NCI-H2029 (cell line): ENCODE measurements at regions not wholly inside any gene's neighbourhood (a gene's known extent, or its start where the extent isn't known, plus 50 kb on each side); places are given as distances from the start of the nearest gene placed in this dataset.
"Not testable (repeated sequence)": the region's sequence is repeated elsewhere in the genome, so short reads cannot be mapped to it uniquely, and the experiment has no call there.

Experiments
- DNase-seq: peaks from one replicate; lab custom pipeline; 2025; lab: John Stamatoyannopoulos, UW

- DNase-seq = no peak
Observed at GRCh38 chr11:127844876-127845275, 742.5 kb downstream of the ETS1 start.

- DNase-seq = peak; percentile 67
Observed at GRCh38 chr11:127843483-127844396, 743.6 kb downstream of the ETS1 start.

GRCh38 chr11:127825183-127825582 lies 762.2 kb downstream of the ETS1 start:
- no peak for DNase-seq

- DNase-seq = no peak
Observed at GRCh38 chr11:127818625-127819024, 768.7 kb downstream of the ETS1 start.

- DNase-seq = peak; percentile 6
Observed at GRCh38 chr11:127816962-127817361, 770.4 kb downstream of the ETS1 start.

- DNase-seq = no peak
Observed at GRCh38 chr11:127815331-127815730, 772.0 kb downstream of the ETS1 start.

GRCh38 chr11:127806501-127806900 lies 780.9 kb downstream of the ETS1 start:
- DNase-seq = no peak

GRCh38 chr11:127805771-127806170 lies 781.6 kb downstream of the ETS1 start:
- DNase-seq = no peak

- DNase-seq = peak; percentile 24
Observed at GRCh38 chr11:127804747-127805400, 782.5 kb downstream of the ETS1 start.

GRCh38 chr11:127803755-127804154 lies 783.6 kb downstream of the ETS1 start:
- DNase-seq = no peak

- DNase-seq = no peak
Observed at GRCh38 chr11:127800989-127801688, 786.2 kb downstream of the ETS1 start.

- no peak for DNase-seq
Observed at GRCh38 chr11:127795326-127795725, 792.0 kb downstream of the ETS1 start.

GRCh38 chr11:127791844-127792243 lies 791.3 kb upstream of the KIRREL3 start:
- DNase-seq = no peak

- DNase-seq = no peak
Observed at GRCh38 chr11:127790592-127790991, 790.0 kb upstream of the KIRREL3 start.

GRCh38 chr11:127789927-127790326 lies 789.4 kb upstream of the KIRREL3 start:
- peak; percentile 10 for DNase-seq

- DNase-seq = not testable (repeated sequence)
Observed at GRCh38 chr11:127772938-127773337, 772.4 kb upstream of the KIRREL3 start.

- not testable (repeated sequence) for DNase-seq
Observed at GRCh38 chr11:127768931-127769330, 768.4 kb upstream of the KIRREL3 start.

- DNase-seq = no peak
Observed at GRCh38 chr11:127766734-127767133, 766.2 kb upstream of the KIRREL3 start.

GRCh38 chr11:127738771-127739286 lies 738.3 kb upstream of the KIRREL3 start:
- no peak for DNase-seq

- no peak for DNase-seq
Observed at GRCh38 chr11:127737499-127737898, 736.9 kb upstream of the KIRREL3 start.

GRCh38 chr11:127733552-127733951 lies 733.0 kb upstream of the KIRREL3 start:
- DNase-seq = no peak

GRCh38 chr11:127726367-127726766 lies 725.8 kb upstream of the KIRREL3 start:
- no peak for DNase-seq
